ENCODE measurements at regions not wholly inside any gene's neighbourhood (a gene's known extent, or its start where the extent isn't known, plus 50 kb on each side); places are given as distances from the start of the nearest gene placed in this dataset.

DNA sequence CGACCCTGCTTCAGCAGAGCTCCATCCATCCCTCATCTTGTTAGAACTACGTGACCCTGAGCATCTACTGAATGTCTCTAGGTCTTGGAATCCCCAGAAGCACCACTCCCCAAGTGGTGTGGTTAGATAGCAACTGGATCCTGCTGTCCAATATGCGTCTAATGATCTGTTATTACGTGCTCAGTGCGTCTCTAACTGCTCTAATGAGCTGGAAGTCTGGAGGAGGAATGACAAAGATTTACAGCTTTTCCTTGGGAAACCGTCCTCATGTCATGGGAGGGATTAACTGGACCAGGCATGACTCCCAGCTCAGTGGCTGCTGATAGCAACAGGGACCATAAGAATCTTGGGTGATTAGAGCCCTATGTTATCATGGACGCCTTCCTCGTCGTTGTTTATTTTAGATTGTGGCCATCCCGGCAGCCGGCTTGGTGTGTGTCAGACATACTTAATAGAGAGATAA, 150.9 kb downstream of the HS3ST3B1 start:
- Histone ChIP-seq H3K27ac (ENCODE audit: low read depth, low read length) (no peak overlapping the region), H3K4me3 (ENCODE audit: low read depth, low read length) (no peak overlapping the region), H3K9me3 (ENCODE audit: control insufficient read depth, insufficient read depth, low read length) (no peaks in the 10 kb centered on the region), H3K27me3 (ENCODE audit: control insufficient read depth, insufficient read depth, low read length) (no peaks in the 10 kb centered on the region)
- POLR2A ChIA-PET: interaction anchor here (1.5 kb wide), 1 partner anchor 19 kb away, joined by 5 read pairs; no protein-coding TSS in a partner anchor
- TF ChIP-seq, protein P1, sequence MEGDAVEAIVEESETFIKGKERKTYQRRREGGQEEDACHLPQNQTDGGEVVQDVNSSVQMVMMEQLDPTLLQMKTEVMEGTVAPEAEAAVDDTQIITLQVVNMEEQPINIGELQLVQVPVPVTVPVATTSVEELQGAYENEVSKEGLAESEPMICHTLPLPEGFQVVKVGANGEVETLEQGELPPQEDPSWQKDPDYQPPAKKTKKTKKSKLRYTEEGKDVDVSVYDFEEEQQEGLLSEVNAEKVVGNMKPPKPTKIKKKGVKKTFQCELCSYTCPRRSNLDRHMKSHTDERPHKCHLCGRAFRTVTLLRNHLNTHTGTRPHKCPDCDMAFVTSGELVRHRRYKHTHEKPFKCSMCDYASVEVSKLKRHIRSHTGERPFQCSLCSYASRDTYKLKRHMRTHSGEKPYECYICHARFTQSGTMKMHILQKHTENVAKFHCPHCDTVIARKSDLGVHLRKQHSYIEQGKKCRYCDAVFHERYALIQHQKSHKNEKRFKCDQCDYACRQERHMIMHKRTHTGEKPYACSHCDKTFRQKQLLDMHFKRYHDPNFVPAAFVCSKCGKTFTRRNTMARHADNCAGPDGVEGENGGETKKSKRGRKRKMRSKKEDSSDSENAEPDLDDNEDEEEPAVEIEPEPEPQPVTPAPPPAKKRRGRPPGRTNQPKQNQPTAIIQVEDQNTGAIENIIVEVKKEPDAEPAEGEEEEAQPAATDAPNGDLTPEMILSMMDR (IDR thresholded peaks at IDR 0.05; ENCODE audit: low read depth, low read length): no peak
- CTCF ChIA-PET: no interaction called here
- no peak for DNase-seq (ENCODE audit: low read depth, low spot score)

DNA sequence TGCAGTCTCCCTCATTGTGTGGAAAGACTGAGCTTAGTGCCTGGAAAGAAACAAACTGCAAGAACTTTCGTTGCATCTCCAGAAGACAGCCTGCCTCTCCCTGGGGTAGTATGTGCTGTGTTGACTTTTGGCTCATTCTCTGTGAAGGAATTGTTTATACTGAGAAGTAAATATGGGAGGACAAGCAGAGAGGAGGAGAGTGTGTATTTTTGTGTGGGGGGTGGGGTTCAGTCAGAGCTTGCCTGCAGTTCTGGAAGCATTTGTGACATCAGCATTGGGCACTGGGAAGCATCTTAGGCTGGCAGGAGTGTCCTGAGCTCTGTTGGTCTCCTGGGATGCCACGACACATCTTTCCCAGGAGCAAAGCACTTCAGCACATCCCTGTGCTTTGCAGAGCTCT, 147.9 kb downstream of the HS3ST3B1 start:
- H3K9me3 ChIP-seq (ENCODE audit: control insufficient read depth, insufficient read depth, low read length): no peaks in the 10 kb centered on the region
- ChIA-PET POLR2A (interaction anchor here (0.7 kb wide), 1 partner anchor 1038 kb away, joined by 3 read pairs; no protein-coding TSS in a partner anchor), CTCF (interaction anchor here (1.6 kb wide), 1 partner anchor 478 kb away, joined by 5 read pairs; no protein-coding TSS in a partner anchor)
- DNase-seq (ENCODE audit: low read depth, low spot score): no peak
- no peak overlapping the region for H3K4me3 ChIP-seq (ENCODE audit: low read depth, low read length)
- H3K27ac ChIP-seq (ENCODE audit: low read depth, low read length): no peak overlapping the region
- H3K27me3 ChIP-seq (ENCODE audit: control insufficient read depth, insufficient read depth, low read length): no peaks in the 10 kb centered on the region
- TF ChIP-seq, protein P1 (IDR thresholded peaks at IDR 0.05; ENCODE audit: low read depth, low read length): no peak

DNA sequence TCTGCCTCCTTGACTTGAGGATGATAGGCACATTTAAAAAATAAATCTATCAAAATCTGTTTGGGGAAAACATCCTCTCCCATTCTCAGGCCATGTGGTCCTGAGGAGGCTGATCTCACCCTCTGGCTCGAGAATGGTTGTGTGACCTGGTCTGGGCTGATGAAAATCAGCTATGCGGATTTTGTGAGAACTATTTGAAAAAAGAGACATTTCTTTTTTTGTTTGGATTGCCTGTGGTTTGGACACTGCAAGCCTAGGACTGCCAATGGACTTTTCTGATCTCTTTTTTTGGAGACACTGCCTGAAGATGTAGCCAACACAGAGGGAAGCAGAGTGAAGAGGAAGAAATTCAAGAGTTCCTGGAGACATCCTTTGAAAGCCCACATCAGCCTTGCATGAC, 145.9 kb downstream of the HS3ST3B1 start:
- DNase-seq (ENCODE audit: low read depth, low spot score): no peak
- Histone ChIP-seq H3K9me3 (ENCODE audit: control insufficient read depth, insufficient read depth, low read length) (no peaks in the 10 kb centered on the region), H3K27me3 (ENCODE audit: control insufficient read depth, insufficient read depth, low read length) (no peaks in the 10 kb centered on the region), H3K27ac (ENCODE audit: low read depth, low read length) (no peak overlapping the region), H3K4me3 (ENCODE audit: low read depth, low read length) (no peak overlapping the region)
- ChIA-PET CTCF (no interaction called here), POLR2A (no interaction called here)
- TF ChIP-seq, protein P1 (IDR thresholded peaks at IDR 0.05; ENCODE audit: low read depth, low read length): no peak

GRCh38 chr17:14444915-14445314, 144.0 kb downstream of the HS3ST3B1 start:
- no peak for DNase-seq (ENCODE audit: low read depth, low spot score)
- POLR2A ChIA-PET: no interaction called here
- TF ChIP-seq, protein P1 (IDR thresholded peaks at IDR 0.05; ENCODE audit: low read depth, low read length): no peak
- Histone ChIP-seq H3K9me3 (ENCODE audit: control insufficient read depth, insufficient read depth, low read length) (no peaks in the 10 kb centered on the region), H3K27ac (ENCODE audit: low read depth, low read length) (no peak overlapping the region), H3K4me3 (ENCODE audit: low read depth, low read length) (no peak overlapping the region), H3K27me3 (ENCODE audit: control insufficient read depth, insufficient read depth, low read length) (no peaks in the 10 kb centered on the region)
- CTCF ChIA-PET: interaction anchor here (1.1 to 1.3 kb wide), 2 partner anchors 143 to 482 kb away, joined by 3 read pairs; no protein-coding TSS in a partner anchor

DNA sequence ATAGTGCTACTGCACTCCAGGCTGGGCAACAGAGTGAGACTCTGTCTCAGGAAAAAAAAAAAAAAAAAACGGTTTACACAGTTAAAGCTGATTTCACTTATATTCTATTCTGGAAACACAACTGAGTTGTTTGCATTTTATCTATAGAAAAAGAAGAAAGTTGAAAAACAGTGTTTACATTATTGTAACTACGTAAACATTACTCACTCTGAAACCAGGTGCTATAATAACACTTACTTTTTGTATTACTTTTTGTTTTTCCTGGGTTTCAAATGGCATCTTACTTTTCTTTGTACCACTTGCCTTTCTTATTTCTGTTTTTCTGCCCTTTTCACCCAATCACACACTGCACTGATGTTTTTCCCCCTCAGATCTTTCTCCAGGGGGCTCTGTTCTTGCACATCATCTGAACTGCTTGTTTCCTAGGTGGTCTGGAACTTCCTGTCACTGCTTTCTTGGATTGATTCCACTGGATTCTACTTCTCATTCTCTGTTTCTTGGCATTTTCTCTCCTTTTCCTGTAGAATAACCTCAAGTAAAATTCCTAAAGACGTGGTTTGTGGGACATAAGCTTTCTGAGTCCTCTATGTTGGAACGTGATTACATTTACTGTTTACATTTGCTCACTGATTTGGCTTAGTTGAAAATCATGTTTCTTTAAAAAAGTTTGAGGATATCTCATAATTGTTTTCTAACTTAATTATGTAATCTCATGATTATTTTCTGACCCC, 142.1 kb downstream of the HS3ST3B1 start:
- Histone ChIP-seq H3K9me3 (ENCODE audit: control insufficient read depth, insufficient read depth, low read length) (no peaks in the 10 kb centered on the region), H3K27me3 (ENCODE audit: control insufficient read depth, insufficient read depth, low read length) (no peaks in the 10 kb centered on the region), H3K27ac (ENCODE audit: low read depth, low read length) (peak overlapping the region; percentile 75), H3K4me3 (ENCODE audit: low read depth, low read length) (no peak overlapping the region)
- ChIA-PET CTCF (interaction anchor here (0.6 to 1.2 kb wide), 4 partner anchors 11 to 1147 kb away, joined by 3 read pairs; no protein-coding TSS in a partner anchor), POLR2A (no interaction called here)
- TF ChIP-seq, protein P1 (IDR thresholded peaks at IDR 0.05; ENCODE audit: low read depth, low read length): no peak
- DNase-seq (ENCODE audit: low read depth, low spot score): no peak
